DOHH2 (cell line): ENCODE measurements at regions not wholly inside any gene's neighbourhood (a gene's known extent, or its start where the extent isn't known, plus 50 kb on each side); places are given as distances from the start of the nearest gene placed in this dataset.

Source experiments
- H3F3A ChIP-seq: fragments of 200-600 bp; sonication (generic), shearing (Covaris generic); 2 replicates; pipeline ENCODE4 v1.6.0; 2016; ENCODE audit warnings: antibody characterized with exemption, mild to moderate bottlenecking; ENCODE audit not compliant: control insufficient read depth, insufficient read depth
- H3K27ac ChIP-seq: fragments of 200-600 bp; sonication (generic); 2 replicates; pipeline ENCODE4 v1.5.1; 2014; ENCODE audit warnings: low read depth, mild to moderate bottlenecking, low read length, moderate library complexity
- H3K27me3 ChIP-seq: fragments of 200-600 bp; sonication (generic); 2 replicates; pipeline ENCODE4 v1.6.1; 2014; ENCODE audit warnings: mild to moderate bottlenecking, low read length, mixed read lengths; ENCODE audit not compliant: control insufficient read depth
- H3K36me3 ChIP-seq: fragments of 200-600 bp; sonication (generic); 2 replicates; pipeline ENCODE4 v1.6.1; 2014; ENCODE audit warnings: mild to moderate bottlenecking, low read length, moderate library complexity, mixed read lengths; ENCODE audit not compliant: control insufficient read depth
- H3K4me1 ChIP-seq: fragments of 200-600 bp; sonication (generic); 2 replicates; pipeline ENCODE4 v1.6.1; 2014; ENCODE audit warnings: mild to moderate bottlenecking, low read length, mixed read lengths; ENCODE audit not compliant: control insufficient read depth
- H3K4me2 ChIP-seq: fragments of 200-600 bp; sonication (generic); 2 replicates; pipeline ENCODE4 v1.6.0; 2014; ENCODE audit warnings: mild to moderate bottlenecking, low read length, moderate library complexity
- H3K4me3 ChIP-seq: fragments of 200-600 bp; sonication (generic); 2 replicates; pipeline ENCODE4 v1.5.1; 2014; ENCODE audit warnings: mild to moderate bottlenecking, low read length, mixed read lengths
- H3K79me2 ChIP-seq: fragments of 200-600 bp; sonication (generic); 2 replicates; pipeline ENCODE4 v1.6.1; 2014; ENCODE audit warnings: mild to moderate bottlenecking, low read length, mixed read lengths; ENCODE audit not compliant: control insufficient read depth
- H3K9me2 ChIP-seq: fragments of 200-600 bp; sonication (generic); replicated peaks from 2 replicates; pipeline ENCODE4 v1.6.1; 2014; ENCODE audit warnings: mild to moderate bottlenecking, low read length, mixed read lengths; ENCODE audit not compliant: control insufficient read depth
- H3K9me3 ChIP-seq: fragments of 200-600 bp; sonication (generic); 2 replicates; pipeline ENCODE4 v1.6.1; 2014; ENCODE audit warnings: antibody characterized with exemption, low read length, mixed read lengths; ENCODE audit not compliant: control insufficient read depth, insufficient read depth
- H4K20me1 ChIP-seq: fragments of 200-600 bp; sonication (generic); 2 replicates; pipeline ENCODE4 v1.6.0; 2014; ENCODE audit warnings: low read depth, mild to moderate bottlenecking, antibody characterized with exemption, low read length, moderate library complexity; ENCODE audit not compliant: control insufficient read depth, insufficient read depth
- CTCF ChIP-seq: fragments of 200-600 bp; sonication (generic); IDR thresholded peaks from one replicate; pipeline ENCODE4 v1.5.1; 2014; ENCODE audit warnings: antibody characterized with exemption, mild to moderate bottlenecking, low read depth, low read length; ENCODE audit not compliant: poor library complexity, severe bottlenecking
- EZH2phosphoT487 ChIP-seq: fragments of 200-600 bp; sonication (generic); IDR thresholded peaks from 2 replicates; pipeline ENCODE4 v1.6.1; 2017; ENCODE audit warnings: borderline replicate concordance, mild to moderate bottlenecking, antibody characterized with exemption, low read length, moderate library complexity, mixed read lengths

GRCh38 chr12:18794000-18794399 lies 56.1 kb downstream of the CAPZA3 start:
- Histone ChIP-seq H4K20me1 (no peaks in the 10 kb centered on the region), H3K36me3 (no peaks in the 10 kb centered on the region), H3K79me2 (no peaks in the 10 kb centered on the region), H3K27me3 (no peaks in the 10 kb centered on the region), H3K9me2 (no peaks in the 10 kb centered on the region), H3K4me3 (no peak overlapping the region), H3K4me1 (no peaks in the 10 kb centered on the region), H3K4me2 (no peak overlapping the region), H3F3A (no peaks in the 10 kb centered on the region), H3K9me3 (no peaks in the 10 kb centered on the region), H3K27ac (no peak overlapping the region)
- TF ChIP-seq EZH2phosphoT487 (no peak), CTCF (no peak)

GRCh38 chr12:18797604-18798003 lies 59.7 kb downstream of the CAPZA3 start:
- Histone ChIP-seq H3K36me3 (no peaks in the 10 kb centered on the region), H3K79me2 (no peaks in the 10 kb centered on the region), H3K27me3 (no peaks in the 10 kb centered on the region), H3K27ac (no peak overlapping the region), H3K4me2 (no peak overlapping the region), H4K20me1 (no peaks in the 10 kb centered on the region), H3K4me1 (no peaks in the 10 kb centered on the region), H3F3A (no peaks in the 10 kb centered on the region), H3K9me2 (no peaks in the 10 kb centered on the region), H3K9me3 (no peaks in the 10 kb centered on the region), H3K4me3 (no peak overlapping the region)
- TF ChIP-seq CTCF (no peak), EZH2phosphoT487 (no peak)

GRCh38 chr12:18798535-18799361 lies 60.8 kb downstream of the CAPZA3 start:
- Histone ChIP-seq H3F3A (no peaks in the 10 kb centered on the region), H3K9me3 (no peaks in the 10 kb centered on the region), H3K36me3 (no peaks in the 10 kb centered on the region), H3K4me1 (no peaks in the 10 kb centered on the region), H3K4me3 (no peak overlapping the region), H3K4me2 (no peak overlapping the region), H3K9me2 (no peaks in the 10 kb centered on the region), H4K20me1 (no peaks in the 10 kb centered on the region), H3K27ac (no peak overlapping the region), H3K79me2 (no peaks in the 10 kb centered on the region), H3K27me3 (no peaks in the 10 kb centered on the region)
- TF ChIP-seq CTCF (no peak), EZH2phosphoT487 (no peak)
